ENCODE measurements at regions not wholly inside any gene's neighbourhood (a gene's known extent, or its start where the extent isn't known, plus 50 kb on each side); places are given as distances from the start of the nearest gene placed in this dataset.

GRCh38 chr15:70555713-70556112, 207.6 kb downstream of the UACA start:
- TF ChIP-seq CTCF (IDR thresholded peaks at IDR 0.05; ENCODE audit: insufficient read depth, low read length): no peak
- TF ChIP-seq POLR2AphosphoS5 (IDR thresholded peaks at IDR 0.05; ENCODE audit: low read depth): no peak
- TF ChIP-seq REST (IDR thresholded peaks at IDR 0.05; ENCODE audit: insufficient replicate concordance, low read depth): no peak
- TF ChIP-seq GABPA (IDR thresholded peaks at IDR 0.05; ENCODE audit: low read depth): no peak
- TF ChIP-seq SPI1 (IDR thresholded peaks at IDR 0.05; ENCODE audit: borderline replicate concordance, low read depth): no peak
